LNCaP clone FGC (cell line): ENCODE measurements at regions not wholly inside any gene's neighbourhood (a gene's known extent, or its start where the extent isn't known, plus 50 kb on each side); places are given as distances from the start of the nearest gene placed in this dataset.

Experiments used
- DNase-seq: peaks from one replicate; pipeline ENCODE4 v3.0.0-alpha.2; 2011; ENCODE audit warnings: low read depth
- H3K4me3 ChIP-seq: 2 replicates; pipeline ENCODE4 v1.5.1; 2011; ENCODE audit warnings: mild to moderate bottlenecking, low read depth, low read length, control low read depth
- CTCF ChIP-seq: IDR thresholded peaks from 2 replicates; pipeline ENCODE4 v1.5.1; 2012; ENCODE audit warnings: mild to moderate bottlenecking; ENCODE audit not compliant: control insufficient read depth, insufficient read depth; ENCODE audit errors: extremely low read depth

GRCh38 chr2:200203381-200203827, 103.1 kb upstream of the SPATS2L start:
- DNase-seq = no peak
- TF ChIP-seq CTCF = no peak
- H3K4me3 ChIP-seq = no peak overlapping the region

DNA sequence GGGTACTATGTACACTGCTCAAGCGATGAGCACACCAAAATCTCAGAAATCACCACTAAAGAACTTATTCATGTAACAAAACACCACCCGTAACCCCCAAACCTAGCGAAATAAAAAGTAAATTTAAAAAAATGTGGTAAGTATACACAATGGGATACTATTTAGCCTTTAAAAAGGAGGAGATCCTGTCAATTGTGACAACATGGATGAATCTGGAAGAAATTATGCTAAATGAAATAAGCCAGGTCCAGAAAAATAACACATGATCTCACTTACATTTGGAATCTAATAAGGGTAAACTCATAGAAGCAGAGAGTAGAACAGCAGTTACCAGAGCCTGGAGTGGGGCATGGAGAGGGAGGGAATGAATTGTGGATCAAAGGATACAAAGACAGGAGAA, 98.5 kb upstream of the SPATS2L start:
- TF ChIP-seq CTCF = no peak
- DNase-seq = no peak

DNA sequence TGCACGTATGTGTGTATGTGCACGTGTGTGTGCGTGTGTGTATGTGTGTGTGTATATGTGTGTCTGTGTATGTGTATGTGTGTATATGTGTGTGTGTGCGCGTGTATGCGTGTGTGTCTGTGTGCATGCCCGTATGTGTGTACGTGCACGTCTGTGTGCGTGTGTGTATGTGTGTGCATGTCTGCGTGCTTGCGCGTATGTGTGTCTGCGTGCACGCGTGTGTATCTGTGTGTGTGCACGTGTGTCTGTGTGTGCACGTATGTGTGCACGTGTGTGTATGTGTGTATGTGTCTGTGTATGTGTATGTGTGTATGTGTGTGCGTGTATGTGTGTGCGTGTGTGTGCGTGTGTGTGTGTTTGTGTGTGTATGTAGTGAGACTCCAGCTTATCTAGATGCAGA, 97.5 kb upstream of the SPATS2L start:
- H3K4me3 ChIP-seq = no peak overlapping the region
- DNase-seq = no peak
- no peak for TF ChIP-seq CTCF

More for the DNA sequence above, 98.5 kb upstream of the SPATS2L start:
- H3K4me3 ChIP-seq = no peak overlapping the region

GRCh38 chr2:200211643-200212042, 94.8 kb upstream of the SPATS2L start:
- no peak for TF ChIP-seq CTCF
- no peak overlapping the region for H3K4me3 ChIP-seq
- DNase-seq = no peak

DNA sequence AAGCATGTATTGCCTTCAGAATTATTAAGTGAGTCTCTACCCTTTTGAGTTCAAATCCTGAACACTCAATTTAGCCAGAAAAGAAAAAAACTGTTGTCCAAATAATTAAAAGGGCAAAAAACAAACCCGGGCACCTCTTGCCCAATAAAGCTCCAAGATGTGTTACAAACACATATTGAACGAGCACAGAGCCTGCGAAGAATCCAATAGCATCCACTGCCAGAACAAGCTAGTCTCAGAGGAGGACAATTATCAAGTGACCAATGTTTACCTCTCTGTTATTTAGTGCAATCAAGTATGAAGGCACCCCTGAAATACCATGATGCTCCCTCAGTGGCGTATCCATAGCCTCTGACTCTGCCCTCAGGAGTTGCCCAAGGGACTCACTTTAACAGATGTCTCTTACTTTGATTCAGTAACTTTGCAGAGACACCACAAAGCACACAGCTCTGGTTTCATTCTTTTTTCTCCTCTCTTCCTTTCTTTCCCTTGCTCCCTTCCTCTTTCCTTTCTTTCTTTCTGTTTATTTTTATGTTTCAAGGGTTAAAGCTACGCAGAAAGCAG, 93.5 kb upstream of the SPATS2L start:
- no peak for DNase-seq
- H3K4me3 ChIP-seq = no peak overlapping the region
- no peak for TF ChIP-seq CTCF

GRCh38 chr2:200216310-200216709, 90.2 kb upstream of the SPATS2L start:
- H3K4me3 ChIP-seq = no peak overlapping the region
- TF ChIP-seq CTCF = no peak
- DNase-seq = no peak

GRCh38 chr2:200217320-200217719, 89.2 kb upstream of the SPATS2L start:
- TF ChIP-seq CTCF = no peak
- H3K4me3 ChIP-seq = no peak overlapping the region
- no peak for DNase-seq
